ENCODE measurements at regions not wholly inside any gene's neighbourhood (a gene's known extent, or its start where the extent isn't known, plus 50 kb on each side); places are given as distances from the start of the nearest gene placed in this dataset.

DNA sequence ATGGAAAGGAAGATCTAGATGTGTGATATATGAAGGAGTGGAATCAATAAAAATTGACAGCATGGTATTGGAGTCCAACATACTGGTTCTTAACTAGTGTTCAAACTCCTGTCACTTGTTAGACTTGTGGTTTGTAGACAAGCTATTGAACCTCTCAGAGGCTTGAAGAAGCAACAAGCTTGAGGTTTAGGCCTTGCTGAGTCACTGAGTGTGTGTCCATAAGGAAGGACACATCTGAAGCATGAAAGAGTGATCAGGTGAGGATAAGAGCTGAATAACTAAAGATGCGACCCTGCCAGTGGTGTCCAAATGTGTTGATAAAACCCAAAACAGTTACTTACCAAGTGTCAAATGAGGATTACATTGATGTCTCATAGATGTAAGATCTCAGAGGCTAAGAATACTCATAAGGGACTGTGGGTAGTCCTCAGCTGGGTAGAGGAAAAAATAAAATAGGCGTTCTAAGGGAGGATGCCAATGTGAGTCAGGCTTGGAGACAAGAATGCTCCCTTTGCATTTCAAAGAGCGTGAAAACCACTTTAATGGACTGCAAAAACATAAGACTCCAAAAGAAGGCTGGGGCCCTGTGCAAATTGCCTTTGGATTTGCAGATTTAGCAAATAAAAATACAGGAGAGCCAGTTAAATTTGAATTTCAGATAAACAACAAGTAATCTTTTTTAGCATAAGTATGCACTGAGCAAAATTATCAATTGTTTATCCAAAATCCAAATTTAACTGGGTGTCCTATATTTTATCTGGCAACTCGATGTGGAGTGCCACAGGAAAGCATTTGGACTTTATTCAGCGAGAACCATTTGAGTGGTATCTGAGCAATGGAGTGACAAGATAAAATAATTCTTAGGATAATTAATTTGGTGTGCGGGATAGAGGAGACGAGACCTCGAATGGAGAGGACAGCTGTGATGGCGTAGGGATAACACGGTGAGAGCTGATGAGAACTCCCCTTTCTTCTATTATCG is 757.3 kb upstream of the WWC1 start:
- Histone ChIP-seq H3K27ac (no peak overlapping the region), H3K36me3 (no peaks in the 10 kb centered on the region), H3K27me3 (no peaks in the 10 kb centered on the region), H3K4me3 (no peak overlapping the region), H3K4me1 (no peaks in the 10 kb centered on the region), H3K9me3 (no peaks in the 10 kb centered on the region)
- WGBS (ENCODE audit: insufficient coverage, low coverage, low lambda C conversion rate, missing lambda C conversion rate), result 80% methylated on average over 11 of the region's 11 CpGs
- no peak for DNase-seq
- intact Hi-C loops (cut with DNase I), result no loop called here
- no peak for ATAC-seq
- no peak for TF ChIP-seq POLR2A (IDR thresholded peaks at IDR 0.05)
- TF ChIP-seq, protein P1, sequence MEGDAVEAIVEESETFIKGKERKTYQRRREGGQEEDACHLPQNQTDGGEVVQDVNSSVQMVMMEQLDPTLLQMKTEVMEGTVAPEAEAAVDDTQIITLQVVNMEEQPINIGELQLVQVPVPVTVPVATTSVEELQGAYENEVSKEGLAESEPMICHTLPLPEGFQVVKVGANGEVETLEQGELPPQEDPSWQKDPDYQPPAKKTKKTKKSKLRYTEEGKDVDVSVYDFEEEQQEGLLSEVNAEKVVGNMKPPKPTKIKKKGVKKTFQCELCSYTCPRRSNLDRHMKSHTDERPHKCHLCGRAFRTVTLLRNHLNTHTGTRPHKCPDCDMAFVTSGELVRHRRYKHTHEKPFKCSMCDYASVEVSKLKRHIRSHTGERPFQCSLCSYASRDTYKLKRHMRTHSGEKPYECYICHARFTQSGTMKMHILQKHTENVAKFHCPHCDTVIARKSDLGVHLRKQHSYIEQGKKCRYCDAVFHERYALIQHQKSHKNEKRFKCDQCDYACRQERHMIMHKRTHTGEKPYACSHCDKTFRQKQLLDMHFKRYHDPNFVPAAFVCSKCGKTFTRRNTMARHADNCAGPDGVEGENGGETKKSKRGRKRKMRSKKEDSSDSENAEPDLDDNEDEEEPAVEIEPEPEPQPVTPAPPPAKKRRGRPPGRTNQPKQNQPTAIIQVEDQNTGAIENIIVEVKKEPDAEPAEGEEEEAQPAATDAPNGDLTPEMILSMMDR (IDR thresholded peaks at IDR 0.05), result no peak

DNA sequence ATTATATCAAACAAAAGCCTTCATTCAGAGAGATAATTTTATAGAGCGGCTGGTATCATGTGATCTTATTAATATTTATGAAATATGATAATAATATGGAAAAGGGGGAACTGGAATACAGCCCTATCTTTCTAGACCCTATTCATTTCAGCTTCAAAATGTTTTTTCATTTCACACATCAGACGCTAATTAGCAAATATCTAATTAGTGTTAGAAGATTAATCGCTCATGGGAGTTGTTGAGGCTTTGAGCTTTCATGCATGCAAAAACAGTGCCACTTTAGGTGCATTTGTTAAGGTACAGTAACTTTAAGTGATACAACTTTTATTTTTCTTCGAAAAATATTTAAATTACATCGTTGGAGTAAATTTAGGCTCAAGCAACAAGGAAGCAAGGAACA is 751.7 kb upstream of the WWC1 start:
- ATAC-seq, result no peak
- 82% methylated on average over 5 of the region's 5 CpGs for WGBS (ENCODE audit: insufficient coverage, low coverage, low lambda C conversion rate, missing lambda C conversion rate)

DNA sequence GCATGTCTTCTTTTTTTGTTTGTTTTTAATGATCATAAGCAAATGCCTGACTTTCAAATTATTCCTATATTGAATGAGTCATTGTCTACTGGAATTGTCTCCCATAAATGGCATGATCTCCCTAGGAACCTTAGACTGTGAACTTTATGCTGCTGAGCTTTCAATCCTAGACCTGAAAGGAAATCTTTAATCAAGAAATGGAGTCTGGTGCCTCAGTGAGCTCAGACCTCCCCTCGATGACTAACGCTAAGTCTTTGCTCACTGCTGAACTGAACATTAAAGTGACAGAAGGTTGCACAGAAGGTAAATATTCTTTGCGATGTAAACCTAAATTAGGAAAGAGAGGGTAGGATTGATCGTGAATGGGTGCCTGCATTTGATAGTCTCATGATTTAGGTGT is 745.2 kb upstream of the WWC1 start:
- intact Hi-C loops (cut with DNase I), result no loop called here
- Histone ChIP-seq H3K9me3 (no peaks in the 10 kb centered on the region), H3K4me3 (no peak overlapping the region), H3K27me3 (no peaks in the 10 kb centered on the region), H3K27ac (no peak overlapping the region), H3K36me3 (no peaks in the 10 kb centered on the region), H3K4me1 (no peaks in the 10 kb centered on the region)
- DNase-seq, result no peak
- 81% methylated on average over 4 of the region's 4 CpGs for WGBS (ENCODE audit: insufficient coverage, low coverage, low lambda C conversion rate, missing lambda C conversion rate)
- TF ChIP-seq POLR2A (IDR thresholded peaks at IDR 0.05), result no peak
- TF ChIP-seq, protein P1 (IDR thresholded peaks at IDR 0.05), result no peak
- ATAC-seq, result no peak

More for the DNA sequence above, 751.7 kb upstream of the WWC1 start:
- Histone ChIP-seq H3K4me1 (no peaks in the 10 kb centered on the region), H3K27me3 (no peaks in the 10 kb centered on the region), H3K9me3 (no peaks in the 10 kb centered on the region), H3K36me3 (no peaks in the 10 kb centered on the region), H3K27ac (no peak overlapping the region), H3K4me3 (no peak overlapping the region)
- intact Hi-C loops (cut with DNase I), result no loop called here
- no peak for TF ChIP-seq POLR2A (IDR thresholded peaks at IDR 0.05)
- TF ChIP-seq, protein P1 (IDR thresholded peaks at IDR 0.05), result no peak
- DNase-seq, result no peak

DNA sequence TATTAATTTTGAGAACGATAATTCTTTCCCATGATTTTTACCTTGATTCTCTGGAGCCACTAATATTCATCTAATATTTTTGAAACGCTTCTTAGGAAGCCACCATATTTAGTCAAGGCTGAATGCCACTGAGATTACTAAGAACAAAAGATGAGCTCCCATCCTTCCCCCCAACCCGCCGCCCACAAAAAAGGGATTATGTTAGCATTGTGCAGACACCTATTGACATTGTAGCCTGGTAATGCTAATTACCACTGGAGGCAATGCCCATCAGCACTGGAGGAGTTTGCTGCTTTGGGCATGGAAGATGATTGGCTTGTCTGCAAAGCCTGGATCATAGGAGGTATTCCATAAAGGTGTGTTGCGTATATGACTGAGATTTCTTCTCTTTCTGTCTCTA is 739.1 kb upstream of the WWC1 start:
- H3K36me3 ChIP-seq, result no peaks in the 10 kb centered on the region
- DNase-seq (no peak), ATAC-seq (no peak)
- H3K27ac ChIP-seq, result no peak overlapping the region
- no peaks in the 10 kb centered on the region for H3K9me3 ChIP-seq
- intact Hi-C loops (cut with DNase I), result no loop called here
- WGBS (ENCODE audit: insufficient coverage, low coverage, low lambda C conversion rate, missing lambda C conversion rate), result 92% methylated on average over 4 of the region's 5 CpGs
- TF ChIP-seq, protein P1 (IDR thresholded peaks at IDR 0.05), result no peak
- no peaks in the 10 kb centered on the region for H3K27me3 ChIP-seq
- no peaks in the 10 kb centered on the region for H3K4me1 ChIP-seq
- H3K4me3 ChIP-seq, result no peak overlapping the region
